Uterus (tissue), 3 donors: ENCODE measurements at regions not wholly inside any gene's neighbourhood (a gene's known extent, or its start where the extent isn't known, plus 50 kb on each side); places are given as distances from the start of the nearest gene placed in this dataset.

Experiments used
- DNase-seq, 2 donors: peaks; one replicate each; pipeline ENCODE4 v3.0.0-alpha.2; 2019 to 2020
- H3K27ac ChIP-seq, 2 donors: fragments of 200-600 bp; sonication (generic); 1 replicate in 1 of 2; 2 replicates in 1 of 2; pipeline ENCODE4 v1.5.1; 2016 to 2018
- H3K27me3 ChIP-seq, 2 donors: fragments of 200-600 bp; sonication (generic); one replicate each; pipeline ENCODE4 v1.5.1; 2018 to 2019; ENCODE audit warnings: control low read depth in 1 of 2
- H3K36me3 ChIP-seq, 2 donors: fragments of 200-600 bp; sonication (generic); one replicate each; pipeline ENCODE4 v1.5.1; 2019; ENCODE audit warnings: control low read depth in 1 of 2
- H3K4me1 ChIP-seq, 2 donors: fragments of 200-600 bp; sonication (generic); one replicate each; pipeline ENCODE4 v1.5.1; 2018 to 2019; ENCODE audit warnings: control low read depth in 1 of 2
- H3K4me3 ChIP-seq, 2 donors: fragments of 200-600 bp; sonication (generic); 1 replicate in 1 of 2; 2 replicates in 1 of 2; pipeline ENCODE4 v1.5.1; 2018 to 2019; ENCODE audit warnings: mild to moderate bottlenecking in 1 of 2
- H3K9me3 ChIP-seq, 2 donors: fragments of 200-600 bp; sonication (generic); one replicate each; pipeline ENCODE4 v1.5.1; 2019; ENCODE audit warnings: control low read depth in 1 of 2
- POLR2A ChIP-seq, 2 donors: fragments of 450-650 bp; IDR thresholded peaks; one replicate each; pipeline ENCODE4 v1.6.1; 2016; ENCODE audit warnings: antibody characterized with exemption in 2 of 2, mild to moderate bottlenecking in 1 of 2, moderate library complexity in 1 of 2
- intact Hi-C: fragments of 100-400 bp; cut with DNase I; formaldehyde crosslinking; loops from one replicate; pipeline ENCODE4 v1.15.1; 2023; ENCODE audit warnings: low total_unique reads
- TF ChIP-seq, protein P1 (sequence below), 4 experiments: fragments of 200-600 bp in 2 of 4; fragments of 450-650 bp in 2 of 4; sonication (generic) in 2 of 4; IDR thresholded peaks; one replicate each; pipeline ENCODE4 v1.5.1; 2016 to 2019; ENCODE audit warnings: antibody characterized with exemption in 4 of 4, mild to moderate bottlenecking in 2 of 4, moderate library complexity in 1 of 4
- donor health status: DM: yes; HTN: yes; CAD: no.

DNA sequence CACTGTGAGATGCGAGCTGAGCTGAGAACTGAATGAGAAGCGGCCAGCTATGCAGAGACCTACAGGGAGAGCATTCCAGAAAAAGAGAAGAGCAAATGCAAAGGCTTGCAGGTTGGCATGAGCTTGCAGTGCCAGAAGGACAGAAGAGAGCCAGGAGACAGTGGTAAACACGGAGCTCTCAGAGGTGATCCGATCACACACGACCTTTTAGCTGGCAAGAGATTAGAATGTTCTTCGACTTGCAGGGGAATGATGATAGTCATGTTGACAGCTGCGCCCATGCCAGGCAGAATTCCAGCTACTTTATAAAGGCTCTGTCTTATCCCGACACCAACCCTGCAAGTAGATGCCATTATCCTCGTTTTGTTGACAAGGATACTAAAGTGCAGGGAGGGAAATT is 256.8 kb downstream of the VRK1 start:
- no peaks in the 10 kb centered on the region for H3K36me3 ChIP-seq
- H3K9me3 ChIP-seq, result no peaks in the 10 kb centered on the region
- no peak overlapping the region for H3K4me3 ChIP-seq
- TF ChIP-seq, protein P1, sequence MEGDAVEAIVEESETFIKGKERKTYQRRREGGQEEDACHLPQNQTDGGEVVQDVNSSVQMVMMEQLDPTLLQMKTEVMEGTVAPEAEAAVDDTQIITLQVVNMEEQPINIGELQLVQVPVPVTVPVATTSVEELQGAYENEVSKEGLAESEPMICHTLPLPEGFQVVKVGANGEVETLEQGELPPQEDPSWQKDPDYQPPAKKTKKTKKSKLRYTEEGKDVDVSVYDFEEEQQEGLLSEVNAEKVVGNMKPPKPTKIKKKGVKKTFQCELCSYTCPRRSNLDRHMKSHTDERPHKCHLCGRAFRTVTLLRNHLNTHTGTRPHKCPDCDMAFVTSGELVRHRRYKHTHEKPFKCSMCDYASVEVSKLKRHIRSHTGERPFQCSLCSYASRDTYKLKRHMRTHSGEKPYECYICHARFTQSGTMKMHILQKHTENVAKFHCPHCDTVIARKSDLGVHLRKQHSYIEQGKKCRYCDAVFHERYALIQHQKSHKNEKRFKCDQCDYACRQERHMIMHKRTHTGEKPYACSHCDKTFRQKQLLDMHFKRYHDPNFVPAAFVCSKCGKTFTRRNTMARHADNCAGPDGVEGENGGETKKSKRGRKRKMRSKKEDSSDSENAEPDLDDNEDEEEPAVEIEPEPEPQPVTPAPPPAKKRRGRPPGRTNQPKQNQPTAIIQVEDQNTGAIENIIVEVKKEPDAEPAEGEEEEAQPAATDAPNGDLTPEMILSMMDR (IDR thresholded peaks at IDR 0.05), result no peak
- no peak for TF ChIP-seq POLR2A (IDR thresholded peaks at IDR 0.05)
- H3K27ac ChIP-seq, result no peak overlapping the region
- intact Hi-C loops, result no loop called here
- H3K27me3 ChIP-seq, result no peaks in the 10 kb centered on the region
- no peak for DNase-seq
- H3K4me1 ChIP-seq, result no peaks in the 10 kb centered on the region

DNA sequence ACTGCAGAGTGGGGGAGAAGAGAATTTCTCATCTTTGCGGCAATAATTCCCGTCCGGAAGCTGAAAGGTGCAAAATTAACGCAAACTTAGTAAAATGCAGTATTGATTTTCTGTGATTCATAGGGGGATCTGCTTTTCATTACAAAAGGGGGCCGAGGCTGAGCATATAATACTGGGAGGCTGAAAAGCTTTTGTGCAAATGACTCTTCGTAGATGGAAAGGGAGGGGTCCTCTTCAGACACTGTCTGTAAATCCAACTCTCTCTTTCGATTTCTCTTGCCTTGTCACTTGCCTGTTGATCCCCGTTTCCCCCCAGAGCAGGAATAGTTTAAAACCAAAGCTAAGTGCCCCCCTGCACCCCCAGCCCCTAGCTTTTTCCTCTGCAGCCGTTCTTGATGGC is 258.2 kb downstream of the VRK1 start:
- Histone ChIP-seq H3K27me3 (no peaks in the 10 kb centered on the region), H3K27ac (no peak overlapping the region), H3K4me3 (no peak overlapping the region), H3K9me3 (no peaks in the 10 kb centered on the region), H3K36me3 (no peaks in the 10 kb centered on the region), H3K4me1 (no peaks in the 10 kb centered on the region)
- no peak for DNase-seq
- TF ChIP-seq, protein P1 (IDR thresholded peaks at IDR 0.05), result no peak
- TF ChIP-seq POLR2A (IDR thresholded peaks at IDR 0.05), result no peak
- intact Hi-C loops, result no loop called here

DNA sequence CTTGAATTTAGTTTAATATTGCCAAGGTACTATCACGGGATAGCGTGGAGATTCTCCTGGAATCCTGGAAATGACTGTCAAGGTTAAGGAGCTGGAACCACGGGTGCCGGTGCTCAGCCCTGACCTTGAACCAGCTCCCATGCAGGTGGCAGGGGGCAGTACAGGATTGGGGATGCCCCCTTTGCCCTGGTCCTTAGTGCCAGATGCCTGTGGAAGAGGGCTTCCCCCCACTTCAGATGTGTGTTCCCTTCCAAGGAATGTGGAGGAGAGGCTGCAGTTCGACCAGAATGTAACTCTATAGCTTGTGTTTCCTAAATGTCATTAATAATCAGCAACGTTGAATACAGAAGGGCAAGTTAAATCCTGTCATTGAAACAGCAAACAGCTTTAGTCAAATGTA is 258.9 kb downstream of the VRK1 start:
- Histone ChIP-seq H3K36me3 (no peaks in the 10 kb centered on the region), H3K27me3 (no peaks in the 10 kb centered on the region), H3K4me1 (no peaks in the 10 kb centered on the region), H3K4me3 (no peak overlapping the region), H3K9me3 (no peaks in the 10 kb centered on the region), H3K27ac (no peak overlapping the region)
- TF ChIP-seq, protein P1 (IDR thresholded peaks at IDR 0.05), result no peak
- TF ChIP-seq POLR2A (IDR thresholded peaks at IDR 0.05), result no peak
- no peak for DNase-seq
- intact Hi-C loops, result no loop called here

DNA sequence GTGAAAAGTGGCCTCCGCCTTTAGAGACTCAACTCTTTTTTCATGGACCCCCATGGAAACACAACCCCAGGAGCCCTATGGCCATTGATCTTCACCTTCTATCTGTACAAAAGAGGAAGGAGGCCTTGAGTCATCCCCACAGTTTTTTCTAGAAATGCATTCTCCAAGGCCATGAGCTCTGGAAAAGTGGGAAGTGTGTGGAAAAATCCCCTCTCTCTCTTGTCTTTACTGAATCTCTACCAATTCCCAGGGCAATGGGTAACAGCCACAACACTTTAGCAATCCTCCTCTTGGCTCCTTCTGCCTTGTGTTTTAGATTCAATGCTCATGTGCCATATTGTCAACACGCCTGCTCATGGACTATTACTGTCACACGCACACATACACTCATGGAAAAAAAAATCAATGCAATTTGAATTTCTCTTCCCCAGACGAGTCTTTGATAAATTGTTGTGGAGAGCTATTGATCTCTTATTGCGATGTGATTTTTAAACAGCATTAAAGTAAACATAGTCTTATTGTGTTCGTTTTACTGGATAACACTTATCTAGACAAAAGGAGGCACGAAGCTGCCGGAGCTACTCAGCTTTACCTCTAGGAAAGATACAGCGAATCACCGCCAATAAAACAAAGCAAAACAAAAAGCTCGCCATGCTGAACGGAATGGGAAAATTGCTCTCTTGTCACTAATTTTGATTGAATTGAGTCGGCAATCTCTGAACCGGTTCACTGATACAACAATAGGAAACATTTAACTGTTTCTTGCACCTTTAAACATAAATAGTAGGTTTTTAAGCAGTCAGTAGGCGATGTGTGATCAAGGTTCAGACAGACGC is 260.3 kb downstream of the VRK1 start:
- intact Hi-C loops, result no loop called here
- no peak for DNase-seq
- Histone ChIP-seq H3K36me3 (no peaks in the 10 kb centered on the region), H3K27ac (no peak overlapping the region), H3K9me3 (no peaks in the 10 kb centered on the region), H3K27me3 (no peaks in the 10 kb centered on the region), H3K4me1 (no peaks in the 10 kb centered on the region), H3K4me3 (no peak overlapping the region)
- TF ChIP-seq, protein P1 (IDR thresholded peaks at IDR 0.05), result no peak

DNA sequence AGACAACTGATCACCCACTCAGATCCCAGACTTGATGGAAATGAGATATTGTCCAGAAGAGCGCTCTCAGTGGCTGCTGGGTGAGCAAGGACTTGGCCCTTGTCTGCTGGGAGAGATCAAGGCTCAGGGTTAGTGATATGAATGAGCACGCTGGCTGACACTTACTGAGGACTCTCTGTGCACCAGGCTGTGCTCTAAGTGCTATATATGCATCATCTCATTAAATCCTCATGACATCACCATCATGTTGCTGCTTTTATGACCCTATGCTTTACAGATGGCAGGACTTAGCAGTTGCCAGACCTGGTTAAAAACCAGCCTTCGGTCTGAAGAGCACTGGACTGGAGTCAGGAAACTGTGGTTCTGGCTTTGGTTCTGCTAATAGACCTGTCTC is 260.9 kb downstream of the VRK1 start:
- no peak for TF ChIP-seq POLR2A (IDR thresholded peaks at IDR 0.05)
- TF ChIP-seq, protein P1 (IDR thresholded peaks at IDR 0.05), result no peak
- H3K27ac ChIP-seq, result no peak overlapping the region
- no peaks in the 10 kb centered on the region for H3K4me1 ChIP-seq
- H3K9me3 ChIP-seq, result no peaks in the 10 kb centered on the region
- intact Hi-C loops, result no loop called here
- no peak for DNase-seq
- no peak overlapping the region for H3K4me3 ChIP-seq
- no peaks in the 10 kb centered on the region for H3K36me3 ChIP-seq
- no peaks in the 10 kb centered on the region for H3K27me3 ChIP-seq
